K562 (cell line): ENCODE measurements at regions not wholly inside any gene's neighbourhood (a gene's known extent, or its start where the extent isn't known, plus 50 kb on each side); places are given as distances from the start of the nearest gene placed in this dataset.

ENCODE experiments used
- ATAC-seq: fragments of 200-7000 bp; cut with Tn5 transposase; 3 replicates; pipeline ENCODE4 v1.9.1; 2020; ENCODE audit warnings: moderate library complexity
- BruUV-seq: library from RNA; stranded (reverse); fragments of 400-500 nt; replicated peaks from 2 replicates; lab custom pipeline; 2021; lab: Mats Ljungman, UMichigan
- CTCF ChIA-PET: fragments of 300-600 bp; formaldehyde crosslinking; extraction: SDS; loops from one replicate; lab custom pipeline; 2021; ENCODE audit warnings: low intra/inter-chr PET ratio; lab: Yijun Ruan, JAX
- POLR2A ChIA-PET: fragments of 300-600, 350-650 bp; sonication (Branson Sonifier 250); formaldehyde crosslinking; extraction: SDS; loops from one replicate; lab custom pipeline; 2021; ENCODE audit warnings: antibody characterized with exemption, inconsistent platforms; lab: Yijun Ruan, JAX
- DNase-seq, 4 experiments: peaks; one replicate each; pipeline versions ENCODE4 v3.0.0 to v3.0.0-alpha.2; 2011 to 2018; ENCODE audit warnings: low spot score in 3 of 4, mixed read lengths in 3 of 4; ENCODE audit errors: extremely low read depth in 1 of 4
- FAIRE-seq: peaks from 2 replicates; lab custom pipeline; 2011; peaks lifted over from hg19 to GRCh38; lab: Jason Lieb, UNC
- H2AFZ ChIP-seq: 2 replicates; pipeline ENCODE4 v1.6.0; 2011; ENCODE audit warnings: low read depth, low read length, control low read depth, inconsistent platforms
- H3K27ac ChIP-seq: fragments of 200-600 bp; 3 replicates; pipeline ENCODE4 v1.8.0; 2011; ENCODE audit warnings: low read depth, mild to moderate bottlenecking, control low read depth, inconsistent platforms, low read length, moderate library complexity, mixed read lengths; ENCODE audit errors: extremely low read depth
- H3K27me3 ChIP-seq, 2 experiments: fragments of 300-600 bp in 1 of 2; 2 replicates in 1 of 2; 3 replicates in 1 of 2; pipeline versions ENCODE4 v1.6.0 to v1.8.0; 2011; ENCODE audit warnings: inconsistent platforms in 2 of 2, low read length in 2 of 2, mild to moderate bottlenecking in 1 of 2, mixed read lengths in 1 of 2, moderate library complexity in 1 of 2; ENCODE audit not compliant: control insufficient read depth in 2 of 2, insufficient read depth in 2 of 2
- H3K36me3 ChIP-seq: fragments of 300-600 bp; 3 replicates; pipeline ENCODE4 v1.8.0; 2011; ENCODE audit warnings: mild to moderate bottlenecking, low read length, inconsistent platforms; ENCODE audit not compliant: control insufficient read depth, insufficient read depth
- H3K4me1 ChIP-seq, 2 experiments: fragments of 200-600 bp in 1 of 2; replicated peaks in 1 of 2; 2 replicates in 1 of 2; 3 replicates in 1 of 2; pipeline versions ENCODE4 v1.5.1 to v1.8.0; 2011; ENCODE audit warnings: inconsistent platforms in 2 of 2, low read length in 2 of 2, mild to moderate bottlenecking in 1 of 2, mixed read lengths in 1 of 2, moderate library complexity in 1 of 2; ENCODE audit not compliant: control insufficient read depth in 2 of 2, insufficient read depth in 2 of 2
- H3K4me2 ChIP-seq: 2 replicates; pipeline ENCODE4 v1.6.1; 2011; ENCODE audit warnings: low read length, control low read depth, inconsistent platforms, mixed read lengths; ENCODE audit not compliant: insufficient read depth
- H3K4me3 ChIP-seq: fragments of 200-600 bp; sonication (generic), shearing (Covaris generic); 2 replicates; pipeline ENCODE4 v1.5.1; 2016; ENCODE audit warnings: control low read depth, inconsistent platforms
- H3K79me2 ChIP-seq: fragments of 200-600 bp; 3 replicates; pipeline ENCODE4 v1.8.0; 2011; ENCODE audit warnings: low read length, inconsistent platforms; ENCODE audit not compliant: control insufficient read depth, insufficient read depth
- H3K9ac ChIP-seq, 2 experiments: 2 replicates each; pipeline versions ENCODE4 v1.6.0 to v1.6.1; 2011; ENCODE audit warnings: low read depth in 2 of 2, low read length in 2 of 2, control low read depth in 1 of 2, inconsistent platforms in 1 of 2, mild to moderate bottlenecking in 1 of 2, mixed read lengths in 1 of 2; ENCODE audit not compliant: insufficient read depth in 1 of 2
- H3K9me1 ChIP-seq: one replicate; pipeline ENCODE4 v1.6.0; 2011; ENCODE audit warnings: inconsistent platforms, mild to moderate bottlenecking, low read length, moderate library complexity; ENCODE audit not compliant: control insufficient read depth, insufficient read depth
- H3K9me3 ChIP-seq: replicated peaks from 2 replicates; pipeline ENCODE4 v1.5.1; 2011; ENCODE audit warnings: low read depth, low read length, inconsistent platforms; ENCODE audit not compliant: control insufficient read depth, insufficient read depth
- H4K20me1 ChIP-seq: replicated peaks from 2 replicates; pipeline ENCODE4 v1.6.1; 2011; ENCODE audit warnings: low read length, inconsistent platforms, mixed read lengths; ENCODE audit not compliant: control insufficient read depth, insufficient read depth
- CSDE1 ChIP-seq, 2 experiments: fragments of 450-650 bp; IDR thresholded peaks; 2 replicates each; pipeline ENCODE4 v1.6.1; 2016; ENCODE audit warnings: mild to moderate bottlenecking in 1 of 2
- CTCFL ChIP-seq: IDR thresholded peaks from 2 replicates; pipeline ENCODE4 v1.6.1; 2011; ENCODE audit warnings: borderline replicate concordance, low read depth, mild to moderate bottlenecking, moderate library complexity, low read length; ENCODE audit not compliant: insufficient read depth, poor library complexity, severe bottlenecking
- ESRRA ChIP-seq: fragments of 450-650 bp; IDR thresholded peaks from 2 replicates; pipeline ENCODE4 v1.6.1; 2014; ENCODE audit warnings: low read depth, mild to moderate bottlenecking, moderate library complexity, borderline replicate concordance
- FOXJ3 ChIP-seq: sonication (generic); formaldehyde crosslinking; IDR thresholded peaks from 2 replicates; pipeline ENCODE4 v1.4.0; 2020; ENCODE audit warnings: mild to moderate bottlenecking, missing genetic modification reagents
- MLLT1 ChIP-seq, 2 experiments: fragments of 450-650 bp; IDR thresholded peaks; 2 replicates each; pipeline ENCODE4 v1.6.1; 2016
- POLR3A ChIP-seq: IDR thresholded peaks from 2 replicates; pipeline ENCODE4 v1.6.1; 2011; ENCODE audit warnings: borderline replicate concordance, mild to moderate bottlenecking, moderate library complexity; ENCODE audit not compliant: insufficient read length, insufficient read depth; ENCODE audit errors: extremely low read depth
- RAD51 ChIP-seq: fragments of 450-650 bp; IDR thresholded peaks from 2 replicates; pipeline ENCODE4 v1.7.1; 2016; ENCODE audit warnings: low read depth, mild to moderate bottlenecking, borderline replicate concordance
- TCFL5 ChIP-seq: fragments of 250-450 bp; sonication (Bioruptor Pico); conservative IDR thresholded peaks from 2 replicates; pipeline ENCODE4 v1.6.1; 2021; ENCODE audit warnings: mild to moderate bottlenecking, moderate library complexity, matching md5 sums
- ZNF830 ChIP-seq: fragments of 250-450 bp; sonication (Bioruptor Pico); IDR thresholded peaks from 2 replicates; pipeline ENCODE4 v1.5.0; 2021; ENCODE audit warnings: mild to moderate bottlenecking
- WGBS: fragments of 100-300 bp; shearing (Covaris generic); methylation state at CpG from one replicate; pipeline ENCODE4 v1.1.6; 2016; ENCODE audit warnings: low coverage, mixed read lengths; ENCODE audit not compliant: insufficient coverage; ENCODE audit errors: missing lambda C conversion rate; 5-methylcytosine and 5-hydroxymethylcytosine counted together
- in situ Hi-C: fragments of 300-500 bp; cut with MboI; formaldehyde crosslinking; loops from 4 replicates; pipeline ENCODE4 v1.15.0; 2018; ENCODE audit warnings: inconsistent platforms, mixed read lengths
- intact Hi-C: fragments of 100-400 bp; cut with micrococcal nuclease; formaldehyde crosslinking; loops from 2 replicates; pipeline ENCODE4 v1.14.2; 2022

GRCh38 chr22:47386812-47387510, 624.5 kb downstream of the TBC1D22A start:
- Histone ChIP-seq H4K20me1 (0 out of 2 replicates have a peak, but pooled peaks cover 3% of the 10 kb centered on the region), H3K36me3 (no peaks in the 10 kb centered on the region), H3K27me3 (peaks cover 4 to 17% of the 10 kb centered on the region in 2 experiments; a peak in 2 of 5 replicates), H3K4me1 (no peaks in the 10 kb centered on the region), H2AFZ (no peak overlapping the region), H3K79me2 (no peaks in the 10 kb centered on the region), H3K9me3 (no peaks in the 10 kb centered on the region), H3K4me3 (no peak overlapping the region), H3K9me1 (no peaks in the 10 kb centered on the region), H3K27ac (no peak overlapping the region), H3K4me2 (no peak overlapping the region), H3K9ac (no peak overlapping the region)
- no peak for DNase-seq
- TF ChIP-seq ZNF830 = no peak
- no peak for TF ChIP-seq TCFL5 (CRISPR knock-in tag)
- no peak for TF ChIP-seq CTCFL
- TF ChIP-seq POLR3A = no peak
- no peak for TF ChIP-seq ESRRA
- no peak for TF ChIP-seq CSDE1 (IDR thresholded peaks at IDR 0.05)
- no peak for TF ChIP-seq RAD51
- no peak for TF ChIP-seq FOXJ3 (CRISPR knock-in tag)
- no peak for TF ChIP-seq MLLT1 (IDR thresholded peaks at IDR 0.05)
- ATAC-seq = no peak
- POLR2A ChIA-PET = interaction anchor here (0.6 kb wide), 1 partner anchor 130 kb away, joined by 3 read pairs; no protein-coding TSS in a partner anchor
- in situ Hi-C loops (no loop called here), intact Hi-C loops (no loop called here)
- WGBS = 2% methylated on average over 14 of the region's 20 CpGs
- no peak for FAIRE-seq
- CTCF ChIA-PET = no interaction called here
- no TSS peak for BruUV-seq
